Endothelial cell of umbilical vein (primary cell): ENCODE measurements at regions not wholly inside any gene's neighbourhood (a gene's known extent, or its start where the extent isn't known, plus 50 kb on each side); places are given as distances from the start of the nearest gene placed in this dataset.

ENCODE experiments used
- BruUV-seq: library from RNA; stranded (reverse); fragments of 400-500 nt; replicated peaks from 2 replicates; lab custom pipeline; 2021; lab: Mats Ljungman, UMichigan
- CTCF ChIA-PET: fragments of 300-600, 350-600 bp; sonication (Branson Sonifier 250); formaldehyde crosslinking; loops from one replicate; lab custom pipeline; 2021; ENCODE audit warnings: antibody characterized with exemption, inconsistent platforms; lab: Charles Lee
- POLR2A ChIA-PET: fragments of 300-600, 350-600 bp; sonication (Branson Sonifier 250); formaldehyde crosslinking; loops from one replicate; lab custom pipeline; 2021; ENCODE audit warnings: antibody characterized with exemption, inconsistent platforms; lab: Charles Lee
- DNase-seq: peaks from one replicate; pipeline ENCODE4 v3.0.0-alpha.2; 2011; ENCODE audit warnings: low read depth, low spot score
- FAIRE-seq: peaks from 2 replicates; lab custom pipeline; 2011; peaks lifted over from hg19 to GRCh38; lab: Jason Lieb, UNC
- H2AFZ ChIP-seq: 2 replicates; pipeline ENCODE4 v1.6.0; 2012; ENCODE audit warnings: low read depth, low read length, control low read depth, inconsistent platforms
- H3K27ac ChIP-seq: 2 replicates; pipeline ENCODE4 v1.5.1; 2011; ENCODE audit warnings: low read depth, mild to moderate bottlenecking, control low read depth, low read length, moderate library complexity; ENCODE audit not compliant: insufficient read depth
- H3K27me3 ChIP-seq, 2 experiments: 2 replicates each; pipeline versions ENCODE4 v1.6.0 to v1.6.1; 2011; ENCODE audit warnings: low read length in 2 of 2, mixed read lengths in 1 of 2; ENCODE audit not compliant: control insufficient read depth in 2 of 2, insufficient read depth in 2 of 2
- H3K36me3 ChIP-seq, 2 experiments: 2 replicates in 1 of 2; 3 replicates in 1 of 2; pipeline ENCODE4 v1.5.1; 2011; ENCODE audit warnings: low read length in 2 of 2, mild to moderate bottlenecking in 1 of 2, moderate library complexity in 1 of 2; ENCODE audit not compliant: control insufficient read depth in 2 of 2, insufficient read depth in 2 of 2; ENCODE audit errors: extremely low read depth in 1 of 2
- H3K4me1 ChIP-seq: 3 replicates; pipeline ENCODE4 v1.5.1; 2011; ENCODE audit warnings: mild to moderate bottlenecking, low read length; ENCODE audit not compliant: control insufficient read depth, insufficient read depth; ENCODE audit errors: extremely low read depth
- H3K4me2 ChIP-seq: 2 replicates; pipeline ENCODE4 v1.6.1; 2011; ENCODE audit warnings: low read length, control low read depth, mixed read lengths; ENCODE audit not compliant: insufficient read depth
- H3K4me3 ChIP-seq, 3 experiments: fragments of 200-600 bp in 1 of 3; sonication (generic), shearing (Covaris generic) in 1 of 3; replicated peaks in 1 of 3; 2 replicates each; pipeline ENCODE4 v1.5.1; 2011 to 2016; ENCODE audit warnings: control low read depth in 3 of 3, low read length in 3 of 3, mild to moderate bottlenecking in 2 of 3, inconsistent platforms in 1 of 3, low read depth in 1 of 3, moderate library complexity in 1 of 3; ENCODE audit not compliant: insufficient read depth in 1 of 3
- H3K79me2 ChIP-seq: 2 replicates; pipeline ENCODE4 v1.6.0; 2012; ENCODE audit warnings: low read length, inconsistent platforms; ENCODE audit not compliant: control insufficient read depth, insufficient read depth
- H3K9ac ChIP-seq: replicated peaks from 2 replicates; pipeline ENCODE3; 2011; ENCODE audit warnings: low read length, control low read depth; ENCODE audit not compliant: insufficient read depth; ENCODE audit errors: extremely low read depth
- H3K9me1 ChIP-seq: replicated peaks from 3 replicates; pipeline ENCODE4 v1.6.0; 2011; ENCODE audit warnings: mild to moderate bottlenecking, low read length; ENCODE audit not compliant: control insufficient read depth, insufficient read depth; ENCODE audit errors: extremely low read depth
- H3K9me3 ChIP-seq: replicated peaks from 2 replicates; pipeline ENCODE4 v1.5.1; 2012; ENCODE audit warnings: low read length, inconsistent platforms; ENCODE audit not compliant: control insufficient read depth, insufficient read depth
- H4K20me1 ChIP-seq: replicated peaks from 2 replicates; pipeline ENCODE3; 2011; ENCODE audit warnings: mild to moderate bottlenecking, low read length; ENCODE audit not compliant: control insufficient read depth, insufficient read depth; ENCODE audit errors: extremely low read depth
- EZH2 ChIP-seq: IDR thresholded peaks from 2 replicates; pipeline ENCODE4 v1.6.1; 2012; ENCODE audit warnings: borderline replicate concordance, low read depth, mild to moderate bottlenecking, moderate library complexity, low read length, inconsistent platforms; ENCODE audit not compliant: severe bottlenecking
- FOS ChIP-seq: IDR thresholded peaks from 2 replicates; pipeline ENCODE4 v1.6.1; 2011; ENCODE audit warnings: mild to moderate bottlenecking, low read length, moderate library complexity, borderline replicate concordance; ENCODE audit not compliant: insufficient read depth
- GATA2 ChIP-seq: IDR thresholded peaks from 2 replicates; pipeline ENCODE4 v1.7.0; 2011; ENCODE audit warnings: low read depth, mild to moderate bottlenecking, moderate library complexity, mixed read lengths, low read length; ENCODE audit not compliant: insufficient read length, insufficient read depth
- JUN ChIP-seq: IDR thresholded peaks from 2 replicates; pipeline ENCODE4 v1.6.1; 2011; ENCODE audit warnings: borderline replicate concordance, low read depth; ENCODE audit not compliant: insufficient read length, insufficient read depth
- MYC ChIP-seq: IDR thresholded peaks from one replicate; pipeline ENCODE4 v1.6.1; 2011; ENCODE audit warnings: mild to moderate bottlenecking, low read depth, low read length
- POLR2A ChIP-seq: IDR thresholded peaks from 2 replicates; pipeline ENCODE4 v1.6.1; 2012; ENCODE audit warnings: low read depth, mild to moderate bottlenecking, control low read depth, low read length
- POLR2AphosphoS5 ChIP-seq: IDR thresholded peaks from 2 replicates; pipeline ENCODE4 v1.6.1; 2012; ENCODE audit warnings: low read depth, mild to moderate bottlenecking, control low read depth, low read length, moderate library complexity; ENCODE audit not compliant: insufficient read depth
- dilution Hi-C: fragments of 300-500 bp; cut with MboI; formaldehyde crosslinking; loops from one replicate; pipeline ENCODE4 v1.15.0; 2019; ENCODE audit warnings: low sequenced_read_pairs; ENCODE audit not compliant: extremely low pct_ligation_motif_present
- intact Hi-C: fragments of 100-400 bp; cut with micrococcal nuclease; formaldehyde crosslinking; loops from one replicate; pipeline ENCODE4 v1.10.0; 2022
- TF ChIP-seq, protein P1 (sequence below), 2 donors: IDR thresholded peaks; 1 replicate in 1 of 2; 2 replicates in 1 of 2; pipeline ENCODE4 v1.5.1; 2011; ENCODE audit warnings: low read length in 2 of 2, mild to moderate bottlenecking in 2 of 2, moderate library complexity in 2 of 2, control low read depth in 1 of 2, inconsistent platforms in 1 of 2, low read depth in 1 of 2; ENCODE audit not compliant: insufficient read depth in 1 of 2; ENCODE audit errors: extremely low read depth in 1 of 2
- TF ChIP-seq, protein P2 (sequence below): IDR thresholded peaks from 2 replicates; pipeline ENCODE4 v1.6.1; 2011; ENCODE audit not compliant: insufficient read depth, insufficient read length

DNA sequence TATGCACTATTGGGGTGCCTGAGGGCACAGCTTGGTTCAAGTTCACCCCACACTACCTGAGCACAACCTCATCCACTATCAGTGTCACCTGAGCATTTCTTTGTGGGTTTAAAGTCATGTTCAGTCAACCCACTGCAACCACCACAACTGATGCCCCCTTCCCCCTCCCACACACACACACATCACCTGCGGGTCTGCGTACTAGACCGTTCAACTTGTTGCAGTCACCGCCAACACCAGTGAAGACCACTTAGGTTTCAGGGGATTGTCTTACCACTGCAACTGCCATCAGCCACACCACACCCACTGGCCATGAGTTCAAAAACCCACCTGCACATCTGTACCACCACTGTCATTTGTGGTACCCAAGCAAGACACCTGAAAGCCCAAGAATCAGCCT, 355.0 kb downstream of the SH3BGRL start:
- dilution Hi-C loops, result no loop called here
- CTCF ChIA-PET, result no interaction called here

More for the DNA sequence above, 355.0 kb downstream of the SH3BGRL start:
- Histone ChIP-seq H3K4me1 (no peaks in the 10 kb centered on the region), H3K4me3 (no peak overlapping the region), H3K79me2 (no peaks in the 10 kb centered on the region), H3K27ac (no peak overlapping the region), H3K4me2 (no peak overlapping the region), H4K20me1 (no peaks in the 10 kb centered on the region), H3K27me3 (no peaks in the 10 kb centered on the region), H3K9me3 (no peaks in the 10 kb centered on the region), H3K9me1 (no peaks in the 10 kb centered on the region), H3K9ac (no peak overlapping the region), H3K36me3 (no peaks in the 10 kb centered on the region), H2AFZ (no peak overlapping the region)
- intact Hi-C loops, result no loop called here
- TF ChIP-seq, protein P1, sequence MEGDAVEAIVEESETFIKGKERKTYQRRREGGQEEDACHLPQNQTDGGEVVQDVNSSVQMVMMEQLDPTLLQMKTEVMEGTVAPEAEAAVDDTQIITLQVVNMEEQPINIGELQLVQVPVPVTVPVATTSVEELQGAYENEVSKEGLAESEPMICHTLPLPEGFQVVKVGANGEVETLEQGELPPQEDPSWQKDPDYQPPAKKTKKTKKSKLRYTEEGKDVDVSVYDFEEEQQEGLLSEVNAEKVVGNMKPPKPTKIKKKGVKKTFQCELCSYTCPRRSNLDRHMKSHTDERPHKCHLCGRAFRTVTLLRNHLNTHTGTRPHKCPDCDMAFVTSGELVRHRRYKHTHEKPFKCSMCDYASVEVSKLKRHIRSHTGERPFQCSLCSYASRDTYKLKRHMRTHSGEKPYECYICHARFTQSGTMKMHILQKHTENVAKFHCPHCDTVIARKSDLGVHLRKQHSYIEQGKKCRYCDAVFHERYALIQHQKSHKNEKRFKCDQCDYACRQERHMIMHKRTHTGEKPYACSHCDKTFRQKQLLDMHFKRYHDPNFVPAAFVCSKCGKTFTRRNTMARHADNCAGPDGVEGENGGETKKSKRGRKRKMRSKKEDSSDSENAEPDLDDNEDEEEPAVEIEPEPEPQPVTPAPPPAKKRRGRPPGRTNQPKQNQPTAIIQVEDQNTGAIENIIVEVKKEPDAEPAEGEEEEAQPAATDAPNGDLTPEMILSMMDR (IDR thresholded peaks at IDR 0.05; ENCODE audit: extremely low read depth in 1 of 2, insufficient read depth in 1 of 2, low read depth in 1 of 2, low read length in 2 of 2), result no peak
- TF ChIP-seq POLR2A (no peak), GATA2 (no peak), FOS (no peak), MYC (no peak), JUN (no peak), POLR2AphosphoS5 (no peak), EZH2 (no peak)
- TF ChIP-seq, protein P2, sequence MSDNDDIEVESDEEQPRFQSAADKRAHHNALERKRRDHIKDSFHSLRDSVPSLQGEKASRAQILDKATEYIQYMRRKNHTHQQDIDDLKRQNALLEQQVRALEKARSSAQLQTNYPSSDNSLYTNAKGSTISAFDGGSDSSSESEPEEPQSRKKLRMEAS, result no peak
- DNase-seq (no peak), FAIRE-seq (no peak)
- POLR2A ChIA-PET, result no interaction called here
- no TSS peak for BruUV-seq
